ENCODE measurements at regions not wholly inside any gene's neighbourhood (a gene's known extent, or its start where the extent isn't known, plus 50 kb on each side); places are given as distances from the start of the nearest gene placed in this dataset.

- Histone ChIP-seq H3K9ac (ENCODE audit: extremely low read depth, insufficient read length, low read length) (no peak overlapping the region), H3K79me1 (ENCODE audit: insufficient read depth, low read depth, low read length, poor library complexity, severe bottlenecking) (no peaks in the 10 kb centered on the region), H2BK5ac (ENCODE audit: insufficient read length, low read length) (no peak overlapping the region), H2AK5ac (ENCODE audit: insufficient read length, low read length) (no peak overlapping the region), H2AFZ (ENCODE audit: low read length) (no peak overlapping the region), H4K8ac (replicated peaks; ENCODE audit: insufficient read length, low read depth, low read length) (no peak overlapping the region), H4K91ac (ENCODE audit: insufficient read length, low read depth, low read length) (no peak overlapping the region), H3K23me2 (ENCODE audit: insufficient read length, low read depth, low read length, poor library complexity, severe bottlenecking) (no peaks in the 10 kb centered on the region), H2BK12ac (ENCODE audit: insufficient read length, low read depth, low read length) (no peak overlapping the region), H3K4me1 (ENCODE audit: insufficient read depth, low read length) (no peaks in the 10 kb centered on the region), H2BK20ac (ENCODE audit: low read depth, low read length, poor library complexity, severe bottlenecking) (no peak overlapping the region), H2BK15ac (ENCODE audit: low read depth, low read length) (no peak overlapping the region), H3K14ac (ENCODE audit: insufficient read depth, low read length) (no peak overlapping the region), H3K4me2 (ENCODE audit: insufficient read depth, insufficient read length, low read length) (no peak overlapping the region), H3K27me3 (ENCODE audit: insufficient read depth, low read length) (no peaks in the 10 kb centered on the region), H3K23ac (ENCODE audit: insufficient read length, low read depth, low read length) (no peak overlapping the region), H2BK120ac (ENCODE audit: low read depth, low read length, poor library complexity, severe bottlenecking) (no peak overlapping the region), H3K27ac (ENCODE audit: insufficient read length, low read depth, low read length) (no peak overlapping the region), H4K20me1 (ENCODE audit: control insufficient read depth, insufficient read depth, insufficient read length) (no peaks in the 10 kb centered on the region), H3K79me2 (ENCODE audit: insufficient read depth, low read length) (no peaks in the 10 kb centered on the region), H3K4ac (ENCODE audit: low read depth, low read length) (no peak overlapping the region), H4K5ac (ENCODE audit: insufficient read length, low read depth, low read length) (no peak overlapping the region), H3K56ac (ENCODE audit: insufficient read length, low read depth, low read length) (no peak overlapping the region), H3K18ac (ENCODE audit: insufficient read length, low read depth, low read length) (no peak overlapping the region), H3K9me3 (ENCODE audit: control insufficient read depth, low read depth, low read length) (no peaks in the 10 kb centered on the region), H3T11ph (ENCODE audit: low read length) (no peak overlapping the region)
- H3K27me3 Mint-ChIP-seq (ENCODE audit: low read depth) = no peaks in the 10 kb centered on the region
- no peak for DNase-seq
- peaks cover 0 to 9% (median 0%) of the 10 kb centered on the region in 3 experiments; a peak in 3 of 7 replicates for H3K36me3 Mint-ChIP-seq (ENCODE audit: insufficient read depth in 1 of 3, low read depth in 3 of 3)
- no peaks in the 10 kb centered on the region for H3K4me1 Mint-ChIP-seq
- TF ChIP-seq CTCF (conservative IDR thresholded peaks at IDR 0.05) = no peak
- no peak overlapping the region for H3K27ac Mint-ChIP-seq
- H3K9me3 Mint-ChIP-seq = peaks cover 2 to 12% of the 10 kb centered on the region in 2 experiments; a peak in 2 of 5 replicates
- no peak overlapping the region for H3K4me3 Mint-ChIP-seq
Measured at GRCh38 chr3:103181160-103181559, 746.3 kb downstream of the ZPLD1 start.
